ENCODE measurements at regions not wholly inside any gene's neighbourhood (a gene's known extent, or its start where the extent isn't known, plus 50 kb on each side); places are given as distances from the start of the nearest gene placed in this dataset.

GRCh38 chr7:41809940-41810576 is 107.2 kb upstream of the INHBA start (continued):
- 0 out of 2 replicates have a peak, but pooled peaks have one; percentile 26 for TF ChIP-seq LARP7 (IDR thresholded peaks at IDR 0.05)
- TF ChIP-seq BCL3 (IDR thresholded peaks at IDR 0.05; ENCODE audit: borderline replicate concordance, insufficient read depth, low read depth, low read length, poor library complexity, severe bottlenecking): no peak
- TF ChIP-seq BCL11A (IDR thresholded peaks at IDR 0.05; ENCODE audit: low read depth, low read length): peak; percentile 25; the same call in 1 of the 2 replicates
- no peak for TF ChIP-seq ZZZ3 (IDR thresholded peaks at IDR 0.05; ENCODE audit: control insufficient read depth, insufficient read length, low read depth)
- no peak for TF ChIP-seq HDAC2 (IDR thresholded peaks at IDR 0.05)
- TF ChIP-seq POLR2A (IDR thresholded peaks at IDR 0.05; ENCODE audit: low read depth, low read length): no peak
- TF ChIP-seq TCF12 (IDR thresholded peaks at IDR 0.05; ENCODE audit: low read depth, low read length): no peak
- no peak for TF ChIP-seq ZNF384 (IDR thresholded peaks at IDR 0.05; ENCODE audit: borderline replicate concordance, low read depth, low read length)
- TF ChIP-seq POLR2AphosphoS5 (IDR thresholded peaks at IDR 0.05; ENCODE audit: low read length): no peak
- TF ChIP-seq MYB (IDR thresholded peaks at IDR 0.05; ENCODE audit: borderline replicate concordance, low read depth, low read length): peak; percentile 53; the same call in 1 of the 2 replicates
- no peak for TF ChIP-seq SREBF1 (IDR thresholded peaks at IDR 0.05; ENCODE audit: low read length)
- no peak for TF ChIP-seq YY1 (IDR thresholded peaks at IDR 0.05; ENCODE audit: low read depth, low read length)
- TF ChIP-seq EZH2 (IDR thresholded peaks at IDR 0.05; ENCODE audit: borderline replicate concordance, control insufficient read depth, low read depth, low read length): no peak
